C4-2B (cell line): ENCODE measurements at regions not wholly inside any gene's neighbourhood (a gene's known extent, or its start where the extent isn't known, plus 50 kb on each side); places are given as distances from the start of the nearest gene placed in this dataset.
"Not testable (repeated sequence)": the region's sequence is repeated elsewhere in the genome, so short reads cannot be mapped to it uniquely, and the experiment has no call there.

ENCODE experiments used
- H3K27ac ChIP-seq: fragments of 450-650 bp; 2 replicates; pipeline ENCODE4 v1.5.1; 2017
- CTCF ChIP-seq: fragments of 450-650 bp; conservative IDR thresholded peaks from 2 replicates; pipeline ENCODE4 v1.5.1; 2017; ENCODE audit warnings: mild to moderate bottlenecking
- ZFX ChIP-seq: fragments of 450-650 bp; IDR thresholded peaks from 2 replicates; pipeline ENCODE4 v1.6.1; 2017

DNA sequence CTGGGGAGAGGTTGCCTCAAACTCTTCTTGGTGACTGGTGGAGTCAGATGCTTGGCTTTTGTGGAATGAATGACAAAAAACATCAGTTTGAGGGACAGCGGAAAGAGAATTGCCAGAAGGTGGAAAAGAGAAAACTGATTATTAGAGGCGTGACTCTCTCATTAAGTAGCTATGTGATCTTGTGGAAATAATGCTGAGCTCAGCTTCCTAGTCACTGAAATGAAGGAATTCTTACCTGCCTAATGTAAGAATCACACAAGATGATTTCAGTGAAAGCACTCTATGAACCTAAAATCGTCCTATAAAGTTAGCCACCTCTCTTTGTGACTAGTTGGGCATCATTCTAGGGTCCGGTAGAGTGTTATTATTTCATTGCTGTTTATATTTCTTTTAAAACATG is 498.8 kb downstream of the TMEM135 start:
- H3K27ac ChIP-seq = no peak overlapping the region
- TF ChIP-seq CTCF = no peak
- no peak for TF ChIP-seq ZFX

DNA sequence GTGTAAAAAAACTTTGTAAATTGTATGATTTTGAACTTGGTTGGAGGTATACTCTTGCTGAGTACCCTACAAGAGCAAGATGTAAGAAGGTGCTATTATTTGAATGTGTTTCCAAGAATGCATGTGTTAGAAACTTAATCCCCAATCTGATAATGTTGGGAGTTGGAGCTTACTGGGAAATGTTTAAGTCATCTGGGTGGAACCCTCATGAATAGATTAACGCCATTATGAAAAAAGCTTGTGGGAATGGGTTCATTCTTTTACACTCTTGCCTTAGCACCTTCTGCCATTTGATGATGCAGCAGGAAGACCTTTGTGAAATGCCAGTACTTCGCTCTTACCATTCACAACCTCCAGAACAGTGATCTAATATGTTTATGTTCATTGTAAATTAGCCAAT is 498.3 kb downstream of the TMEM135 start:
- no peak overlapping the region for H3K27ac ChIP-seq
- no peak for TF ChIP-seq ZFX
- TF ChIP-seq CTCF = no peak

- no peak for TF ChIP-seq ZFX
- no peak overlapping the region for H3K27ac ChIP-seq
Measured at GRCh38 chr11:87535513-87535912, 497.8 kb downstream of the TMEM135 start.

- not testable (repeated sequence) for H3K27ac ChIP-seq
Measured at GRCh38 chr11:87531835-87532234, 494.1 kb downstream of the TMEM135 start.

DNA sequence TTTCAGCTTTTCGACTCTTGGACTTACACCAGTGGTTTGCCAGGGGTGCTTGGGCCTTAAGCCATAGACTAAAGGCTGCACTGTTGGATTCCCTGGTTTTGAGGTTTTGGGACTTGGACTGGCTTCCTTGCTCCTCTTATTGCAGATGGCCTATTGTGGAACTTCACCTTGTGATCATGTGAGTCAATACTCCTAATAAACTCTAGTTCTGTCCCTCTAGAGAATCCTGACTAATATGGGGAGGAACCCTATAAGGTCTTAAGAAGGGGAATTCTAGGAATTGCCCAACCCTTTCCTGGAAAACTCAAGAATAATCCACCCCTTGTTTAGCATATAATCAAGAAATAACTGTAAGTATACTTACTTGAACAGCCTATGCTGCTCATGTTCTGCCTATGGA is 491.8 kb downstream of the TMEM135 start:
- TF ChIP-seq ZFX (no peak), CTCF (no peak)

GRCh38 chr11:87528752-87529151 is 491.0 kb downstream of the TMEM135 start:
- TF ChIP-seq ZFX (no peak), CTCF (no peak)
- no peak overlapping the region for H3K27ac ChIP-seq

More for the DNA sequence above, 491.8 kb downstream of the TMEM135 start:
- H3K27ac ChIP-seq = no peak overlapping the region

DNA sequence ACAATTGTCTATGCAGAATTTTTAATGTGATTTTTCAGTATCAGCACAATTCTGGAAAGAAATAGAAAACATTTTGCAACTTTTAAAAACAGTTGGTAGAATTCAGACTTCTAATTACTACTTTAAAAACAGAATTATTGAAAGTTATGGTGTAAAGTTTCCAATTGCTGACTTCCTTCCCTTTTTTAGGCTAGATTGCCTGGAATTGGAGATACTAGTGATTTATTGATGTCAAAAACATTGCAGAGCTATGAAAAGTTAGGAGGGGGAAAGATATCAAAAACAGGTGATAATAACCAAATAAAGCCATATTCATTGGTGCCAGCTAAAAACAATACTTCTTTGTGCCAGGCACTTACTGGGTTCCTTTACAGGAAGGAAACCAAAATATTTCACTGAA is 485.5 kb downstream of the TMEM135 start:
- H3K27ac ChIP-seq = no peak overlapping the region
- no peak for TF ChIP-seq CTCF
- TF ChIP-seq ZFX = no peak

DNA sequence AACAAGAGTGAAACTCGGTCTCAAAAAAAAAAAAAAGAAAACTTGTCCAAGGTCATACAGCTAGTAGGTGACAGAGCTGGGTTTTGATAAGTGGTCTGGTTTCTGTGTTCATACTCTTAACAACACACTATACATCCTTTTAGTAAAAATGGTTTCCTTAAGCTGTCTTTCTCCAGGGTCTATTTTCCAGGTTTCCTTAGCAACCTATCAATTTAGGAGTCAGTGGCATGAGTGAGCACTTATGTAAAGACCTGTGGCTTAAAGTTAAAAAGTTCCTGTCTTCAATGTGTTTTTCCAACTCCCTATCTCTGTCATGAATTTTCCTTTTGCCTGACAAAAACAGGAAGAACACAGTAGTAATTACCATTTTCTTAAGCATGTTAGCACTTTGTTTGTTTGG is 480.5 kb downstream of the TMEM135 start:
- TF ChIP-seq ZFX (no peak), CTCF (no peak)
- no peak overlapping the region for H3K27ac ChIP-seq

DNA sequence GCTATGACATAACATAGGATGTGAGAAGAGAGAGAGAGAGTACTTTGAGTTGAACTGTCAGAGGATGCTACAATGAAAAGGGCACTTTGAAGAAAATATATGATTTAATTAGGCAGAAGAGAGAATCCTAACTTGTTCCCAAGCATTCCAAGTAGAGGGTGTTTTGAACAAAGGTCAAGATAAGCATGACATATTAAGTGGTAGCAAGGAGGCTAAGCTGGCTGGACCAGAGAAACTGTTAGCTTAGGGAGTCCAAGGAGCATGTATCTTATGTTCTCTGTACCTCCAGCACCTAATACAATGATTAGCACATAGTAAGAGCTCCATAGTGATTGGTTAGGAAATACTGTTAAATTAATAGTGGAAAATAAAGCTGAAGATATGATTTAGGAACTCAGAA is 479.6 kb downstream of the TMEM135 start:
- TF ChIP-seq ZFX = no peak

GRCh38 chr11:87507722-87508121 is 470.0 kb downstream of the TMEM135 start:
- H3K27ac ChIP-seq = not testable (repeated sequence)

More for the DNA sequence above, 479.6 kb downstream of the TMEM135 start:
- no peak overlapping the region for H3K27ac ChIP-seq

DNA sequence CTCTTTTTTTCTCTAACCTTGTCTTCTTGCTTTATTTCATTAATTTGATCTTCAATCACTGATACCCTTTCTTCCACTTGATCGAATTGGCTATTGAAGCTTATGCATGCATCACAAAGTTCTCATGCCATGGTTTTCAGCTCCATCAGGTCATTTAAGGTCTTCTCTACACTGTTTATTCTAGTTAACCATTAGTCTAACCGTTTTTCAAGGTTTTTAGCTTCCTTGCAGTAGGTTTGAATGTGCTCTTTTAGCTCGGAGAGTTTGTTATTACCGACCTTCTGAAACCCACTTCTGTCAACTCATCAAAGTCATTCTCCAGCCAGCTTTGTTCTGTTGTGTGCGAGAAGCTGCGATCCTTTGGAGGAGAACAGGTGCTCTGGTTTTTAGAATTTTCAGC is 469.2 kb downstream of the TMEM135 start:
- not testable (repeated sequence) for H3K27ac ChIP-seq
